ENCODE measurements at regions not wholly inside any gene's neighbourhood (a gene's known extent, or its start where the extent isn't known, plus 50 kb on each side); places are given as distances from the start of the nearest gene placed in this dataset.

DNA sequence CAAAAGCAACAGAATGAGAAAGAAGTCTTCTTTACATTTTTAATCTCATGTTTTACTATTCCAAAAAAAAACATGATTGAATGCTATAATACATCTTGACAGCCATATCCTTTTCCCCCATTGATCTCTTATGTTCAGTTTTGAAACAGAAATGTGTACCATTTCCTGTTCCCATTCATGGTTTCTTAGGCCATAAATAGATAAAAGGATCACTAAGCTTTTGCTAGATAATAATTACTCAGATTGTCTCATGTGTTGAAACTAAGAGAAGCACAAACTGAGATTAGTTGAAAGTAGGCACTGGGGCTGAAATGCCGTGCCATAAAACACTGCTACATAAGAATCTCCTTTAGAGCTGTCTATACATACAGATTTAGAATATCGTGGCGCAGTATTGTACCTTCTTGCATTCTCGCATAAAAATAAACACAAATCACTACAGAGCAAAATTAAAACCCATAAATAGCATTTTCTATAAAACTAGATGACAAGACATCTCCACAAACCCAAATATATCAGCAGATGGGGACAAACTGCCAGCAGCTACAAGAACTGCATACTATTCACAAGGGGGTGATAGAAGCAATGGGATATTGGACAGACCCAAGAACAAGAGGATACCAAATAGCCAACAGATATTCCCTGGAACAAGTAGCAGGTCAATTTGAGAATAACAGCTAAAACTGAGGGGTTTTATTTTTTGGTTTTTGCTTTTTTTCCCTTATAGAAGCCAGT is 405.3 kb upstream of the PRMT6 start:
- DNase-seq (ENCODE audit: low read depth, low spot score): no peak

DNA sequence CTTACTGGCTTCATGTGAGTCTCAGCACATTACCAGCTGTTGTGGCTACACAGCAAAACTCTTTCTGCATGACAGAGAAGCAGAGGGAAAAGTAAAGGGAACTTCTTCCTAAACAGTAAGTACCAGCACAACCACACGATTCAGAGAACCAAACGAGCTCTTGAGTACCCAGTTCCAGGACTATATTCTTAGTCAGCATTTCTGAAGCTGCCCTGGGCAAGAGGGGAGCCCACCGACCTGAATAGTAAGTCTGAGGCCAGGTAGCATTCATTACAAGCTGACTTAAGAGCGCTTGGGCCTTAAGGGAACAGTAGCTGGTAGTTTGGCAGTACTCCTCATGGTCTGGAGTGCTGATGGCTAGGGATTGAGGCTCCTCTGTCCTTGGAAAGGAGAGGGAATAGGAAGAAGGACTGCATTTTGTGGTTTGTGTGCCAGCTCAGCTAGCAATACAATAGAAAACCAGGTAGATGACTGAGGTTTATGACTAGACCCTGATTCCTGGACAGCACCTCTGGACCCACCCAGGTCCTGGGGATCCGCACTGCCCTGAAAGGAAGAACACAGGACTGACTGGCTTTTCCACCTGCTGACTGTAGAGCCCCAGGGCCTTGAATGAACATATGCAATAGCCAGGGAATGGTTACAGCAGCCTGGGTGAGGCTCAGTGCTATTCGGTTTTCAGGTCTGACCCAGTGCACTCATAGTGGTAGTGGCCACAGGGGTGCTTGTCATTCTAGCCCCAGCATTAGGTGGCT is 396.8 kb upstream of the PRMT6 start:
- DNase-seq (ENCODE audit: low read depth, low spot score): no peak

DNA sequence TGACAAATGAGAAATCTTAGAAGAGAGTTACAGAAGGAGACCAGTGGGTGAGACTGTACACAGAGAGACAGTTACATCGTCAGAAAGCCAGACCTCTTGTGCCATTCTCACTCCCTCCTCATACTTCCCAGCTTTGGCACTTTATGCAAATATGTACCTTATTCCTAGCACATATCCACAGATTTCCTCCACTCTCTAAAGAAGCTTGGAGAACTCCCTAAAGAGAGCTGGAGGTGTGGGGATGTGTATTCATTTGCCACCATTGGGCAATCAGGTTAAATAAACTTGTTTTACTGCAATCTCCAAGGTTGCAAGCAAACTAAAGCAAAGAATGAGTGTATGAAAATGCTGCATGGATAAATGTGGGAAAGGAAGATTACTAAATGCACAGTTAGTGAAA is 380.9 kb upstream of the PRMT6 start:
- DNase-seq (ENCODE audit: low read depth, low spot score): no peak

DNA sequence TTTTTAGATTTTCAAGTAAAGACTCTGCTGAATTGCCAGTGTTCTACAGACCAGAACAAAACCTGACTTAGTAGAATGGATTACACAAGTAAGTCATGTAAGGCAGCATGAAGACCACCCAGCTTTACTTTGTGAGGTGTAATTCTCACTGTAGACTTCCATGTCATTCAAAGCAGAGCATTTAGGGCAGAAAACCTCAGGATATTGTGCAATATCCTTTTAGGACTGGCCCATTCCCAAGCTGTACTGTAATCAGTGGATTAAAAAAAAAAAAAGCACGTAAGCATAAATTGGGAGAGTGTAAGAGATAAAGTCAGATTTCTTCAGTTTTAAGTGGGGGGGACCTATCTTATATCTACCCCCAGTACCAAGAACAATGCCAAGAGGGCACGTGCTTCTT is 380.5 kb upstream of the PRMT6 start:
- DNase-seq (ENCODE audit: low read depth, low spot score): peak; percentile 16

DNA sequence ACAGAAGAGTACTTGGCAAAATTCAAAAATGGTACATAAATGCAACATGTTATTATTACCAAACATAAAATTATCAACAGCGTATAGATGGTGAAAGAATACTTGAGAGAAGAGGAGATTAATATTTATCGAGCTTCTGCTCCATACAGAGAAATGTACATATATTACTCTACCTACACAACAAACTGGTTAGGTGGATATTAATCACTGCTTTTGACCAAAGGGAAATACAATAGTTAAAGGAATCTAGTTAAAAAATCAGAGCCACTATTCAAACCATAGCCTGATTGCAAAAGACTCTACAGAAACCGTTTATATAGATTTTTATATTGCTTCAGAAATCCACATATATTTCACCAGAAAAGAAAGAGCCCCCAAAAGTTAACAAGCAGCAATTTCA is 379.3 kb upstream of the PRMT6 start:
- no peak for DNase-seq (ENCODE audit: low read depth, low spot score)

- DNase-seq (ENCODE audit: low read depth, low spot score): no peak
These were observed 378.8 kb upstream of the PRMT6 start for GRCh38 chr1:106677721-106678120.

DNA sequence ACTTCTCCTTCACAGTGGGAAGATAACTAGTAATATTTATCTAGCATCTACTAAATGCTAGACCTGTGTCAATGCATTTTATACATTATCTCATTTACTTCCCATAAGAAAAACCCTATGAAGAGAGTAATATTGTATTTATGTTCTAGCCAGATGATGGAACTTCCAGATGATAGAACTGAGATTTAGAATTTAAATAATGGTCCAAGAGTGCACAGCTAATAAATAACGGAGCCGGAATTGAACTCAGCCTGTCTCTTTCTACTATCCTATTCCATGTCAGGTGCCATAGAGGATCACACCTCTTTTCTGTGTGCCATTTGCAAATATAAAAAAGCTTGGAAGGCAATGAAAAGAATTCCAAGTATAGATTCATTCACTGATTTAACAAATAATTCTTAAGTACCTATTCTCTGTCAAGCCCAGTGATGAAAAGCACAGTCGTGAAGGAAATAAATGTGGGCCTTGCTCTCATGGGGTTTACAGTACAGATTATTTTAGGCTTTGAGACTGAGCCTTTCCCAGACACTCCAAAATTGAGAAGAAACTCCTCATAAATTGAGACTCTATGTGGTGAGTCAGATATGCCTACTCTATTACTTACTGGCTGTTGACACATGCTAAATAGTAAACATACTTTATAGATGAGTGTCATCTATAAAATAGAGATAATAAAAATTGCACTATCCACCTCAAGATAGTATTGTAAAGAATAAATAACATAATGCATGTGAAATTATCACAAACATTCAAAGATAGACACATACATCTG is 378.0 kb upstream of the PRMT6 start:
- DNase-seq (ENCODE audit: low read depth, low spot score): no peak

DNA sequence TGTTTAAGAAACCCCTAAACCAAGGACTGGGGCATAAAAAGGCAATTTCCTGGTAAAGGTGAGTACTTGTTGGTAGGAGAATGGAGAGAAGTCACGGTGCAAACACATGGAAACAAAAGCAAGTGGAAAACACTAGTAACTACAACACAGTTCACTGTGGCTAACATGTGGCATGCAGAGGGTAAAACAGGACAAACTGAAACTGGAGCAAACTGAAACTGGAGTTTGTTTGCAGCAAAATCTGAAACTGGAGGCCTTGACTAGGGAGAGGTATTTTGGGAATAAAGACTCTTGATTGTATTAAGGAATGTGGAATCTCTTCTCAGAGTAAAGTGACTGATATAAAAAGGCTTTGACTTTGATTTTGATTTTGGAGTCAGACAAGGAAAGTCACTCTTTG is 376.3 kb upstream of the PRMT6 start:
- no peak for DNase-seq (ENCODE audit: low read depth, low spot score)

DNA sequence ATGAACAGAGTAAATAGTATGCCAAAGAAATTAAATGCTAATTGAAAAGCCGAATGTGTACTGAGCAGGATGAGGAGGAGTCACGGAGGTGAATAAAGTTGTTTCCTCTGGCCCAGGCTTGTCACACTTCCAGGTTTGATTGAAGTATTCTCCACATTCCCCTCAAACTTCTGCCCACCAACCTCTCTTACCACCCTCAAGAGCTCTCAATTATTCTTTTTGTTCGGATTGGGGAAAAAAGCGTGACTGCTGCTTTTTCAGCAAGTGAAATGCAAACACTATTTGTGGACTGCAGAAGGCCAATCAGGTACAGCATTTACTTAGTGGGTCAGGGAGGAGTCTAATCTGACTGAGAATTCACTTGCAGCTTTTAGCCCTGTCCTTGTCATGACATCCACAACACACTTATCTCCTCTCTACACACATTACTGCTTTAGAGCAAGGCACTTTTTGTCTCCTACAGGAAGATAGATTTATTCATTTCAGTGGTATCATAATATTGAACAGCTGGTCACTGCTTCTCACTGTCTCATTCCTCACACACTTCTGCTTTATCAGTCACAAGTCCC is 375.6 kb upstream of the PRMT6 start:
- DNase-seq (ENCODE audit: low read depth, low spot score): no peak

- no peak for DNase-seq (ENCODE audit: low read depth, low spot score)
These were observed 374.4 kb upstream of the PRMT6 start for GRCh38 chr1:106681939-106682522.

DNA sequence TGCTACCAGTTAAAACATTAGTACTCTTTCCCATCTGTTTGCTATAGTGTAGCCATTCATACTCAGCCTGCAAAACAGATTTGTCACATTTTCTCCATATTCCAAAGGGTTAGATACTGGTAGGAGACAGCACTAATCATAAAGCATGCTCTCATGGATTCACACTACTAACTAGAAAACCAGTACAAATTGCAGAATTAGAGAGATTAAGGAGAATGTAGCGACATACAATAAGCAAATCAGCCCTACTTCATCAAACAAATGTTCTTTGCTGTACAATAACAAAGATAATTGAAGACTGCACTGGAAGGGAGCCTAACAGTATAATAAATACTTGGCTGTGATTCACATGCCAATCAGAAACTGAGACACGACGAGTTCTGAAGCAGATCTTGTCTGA is 368.0 kb upstream of the PRMT6 start:
- DNase-seq (ENCODE audit: low read depth, low spot score): no peak

- DNase-seq (ENCODE audit: low read depth, low spot score): no peak
These were observed 357.8 kb upstream of the PRMT6 start for GRCh38 chr1:106698660-106699059.

DNA sequence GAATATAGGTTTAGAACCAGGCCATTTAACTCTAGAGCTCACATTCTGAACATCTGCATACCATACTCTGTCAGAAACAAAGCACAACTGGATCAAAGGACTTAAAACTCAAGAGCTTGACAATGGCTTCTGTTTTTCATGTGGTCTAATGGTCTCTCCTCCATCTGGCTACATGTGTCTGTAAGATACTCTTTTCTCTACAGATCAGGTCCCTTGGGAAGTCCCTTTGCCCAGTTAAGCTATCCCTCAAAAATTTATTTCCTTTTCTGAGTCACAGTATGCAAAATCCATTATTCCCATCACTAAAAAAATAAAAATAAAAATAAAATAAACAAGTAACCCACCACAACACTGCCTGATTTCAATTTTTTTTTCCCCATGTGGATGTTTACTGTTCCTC is 357.0 kb upstream of the PRMT6 start:
- no peak for DNase-seq (ENCODE audit: low read depth, low spot score)

- no peak for DNase-seq (ENCODE audit: low read depth, low spot score)
These were observed 356.3 kb upstream of the PRMT6 start for GRCh38 chr1:106700211-106700610.

GRCh38 chr1:106705971-106706370 is 350.5 kb upstream of the PRMT6 start:
- no peak for DNase-seq (ENCODE audit: low read depth, low spot score)

GRCh38 chr1:106717591-106717990 is 338.9 kb upstream of the PRMT6 start:
- DNase-seq (ENCODE audit: low read depth, low spot score): no peak

- no peak for DNase-seq (ENCODE audit: low read depth, low spot score)
These were observed 334.7 kb upstream of the PRMT6 start for GRCh38 chr1:106721790-106722189.

- DNase-seq (ENCODE audit: low read depth, low spot score): no peak
These were observed 334.0 kb upstream of the PRMT6 start for GRCh38 chr1:106722466-106722865.

- no peak for DNase-seq (ENCODE audit: low read depth, low spot score)
These were observed 329.3 kb upstream of the PRMT6 start for GRCh38 chr1:106727171-106727570.

DNA sequence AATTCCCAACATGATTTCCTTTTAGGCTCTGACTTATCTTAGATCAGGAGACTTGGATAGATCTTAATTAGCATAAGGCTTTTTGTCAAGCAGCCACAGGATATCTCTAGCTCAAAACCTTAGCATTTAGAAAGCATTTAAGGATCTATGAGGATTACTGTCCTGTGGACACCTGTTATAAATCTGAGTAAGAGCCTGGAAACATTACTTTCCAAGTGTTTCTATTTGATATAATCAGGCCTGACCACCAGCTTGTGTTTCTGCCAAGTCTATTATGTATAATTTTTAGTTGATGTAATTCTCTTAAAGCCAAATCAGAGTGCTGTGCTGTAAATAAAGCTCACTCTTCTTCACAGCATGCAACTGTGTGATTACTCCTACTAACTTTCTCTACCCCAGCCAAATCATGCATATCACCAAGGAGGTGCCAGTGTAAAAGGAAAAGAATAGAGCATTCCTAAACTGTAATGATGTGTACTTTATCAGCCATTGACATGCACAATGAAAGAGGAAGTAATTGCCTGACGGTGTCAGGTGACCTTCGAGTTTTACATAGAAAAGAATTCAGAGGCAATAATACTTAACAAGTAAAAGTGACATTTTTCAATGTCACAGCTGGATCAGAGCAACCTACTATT is 309.9 kb upstream of the PRMT6 start:
- peak; percentile 8 for DNase-seq (ENCODE audit: low read depth, low spot score)

DNA sequence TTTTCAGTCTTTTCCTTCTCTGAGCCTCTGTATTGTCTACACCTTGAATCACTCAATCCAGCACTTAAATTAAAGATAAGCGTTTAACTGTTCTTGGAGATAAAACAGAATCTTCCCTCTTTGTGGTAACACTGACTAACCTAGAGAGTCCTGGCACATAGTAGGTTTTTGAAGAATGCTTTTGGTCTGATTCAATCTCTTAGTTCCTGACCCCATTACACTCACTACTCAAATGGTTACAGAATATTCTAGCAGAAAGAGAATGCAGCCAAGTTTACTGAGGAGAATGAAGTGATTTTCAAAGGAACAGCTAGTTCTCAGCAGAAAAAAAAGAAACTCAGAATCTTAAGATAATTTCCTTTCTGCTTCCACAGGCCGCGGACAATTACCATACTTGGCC is 309.2 kb upstream of the PRMT6 start:
- DNase-seq (ENCODE audit: low read depth, low spot score): no peak
